ENCODE measurements at regions not wholly inside any gene's neighbourhood (a gene's known extent, or its start where the extent isn't known, plus 50 kb on each side); places are given as distances from the start of the nearest gene placed in this dataset.
A peak's percentile ranks its signal among the peaks of the same experiment; 100 is the strongest.

- TF ChIP-seq CTCF (IDR thresholded peaks at IDR 0.05; ENCODE audit: control extremely low read depth, extremely low read depth), result no peak
- ATAC-seq (ENCODE audit: insufficient read depth, low FRiP score), result peak; percentile 69
- H3K27me3 ChIP-seq (ENCODE audit: control insufficient read depth in 3 of 3, insufficient read depth in 3 of 3, low read length in 2 of 3), result no peaks in the 10 kb centered on the region
- H3K9me3 ChIP-seq (ENCODE audit: control insufficient read depth in 4 of 4, insufficient read depth in 3 of 4, low read length in 3 of 4), result no peaks in the 10 kb centered on the region
- H3K9ac ChIP-seq (ENCODE audit: insufficient read depth in 1 of 2, low read length in 2 of 2), result no peak overlapping the region
- H3K27ac ChIP-seq (ENCODE audit: low read depth in 1 of 2, low read length in 1 of 2), result no peak overlapping the region
- peak; percentile 66 to 83 (median 73) for DNase-seq
- WGBS, 2 donors, result 59 to 78% methylated on average over 16 of the region's 16 CpGs
- no peaks in the 10 kb centered on the region for H3K36me3 ChIP-seq (ENCODE audit: control insufficient read depth in 4 of 4, insufficient read depth in 4 of 4, low read length in 4 of 4)
- H3K4me1 ChIP-seq (ENCODE audit: control insufficient read depth in 5 of 5, insufficient read depth in 5 of 5, low read length in 5 of 5), result peaks cover 0 to 5% (median 0%) of the 10 kb centered on the region in 5 donors
- no peak overlapping the region for H3K4me3 ChIP-seq
Observed at GRCh38 chr6:6834356-6835222, 246.1 kb downstream of the LY86 start.

DNA sequence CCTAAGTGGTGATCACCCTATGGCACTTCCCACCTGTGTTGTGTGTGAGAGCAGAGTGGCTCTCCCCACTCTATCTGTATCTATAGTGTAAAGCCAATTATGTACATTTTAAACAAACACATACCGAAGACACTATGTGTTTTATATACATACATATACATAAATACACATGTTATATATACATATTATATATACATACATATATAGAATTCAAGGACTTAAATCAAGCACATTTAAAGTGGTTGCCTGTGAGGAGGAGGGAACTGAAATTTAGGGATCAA is 246.6 kb downstream of the LY86 start:
- H3K4me3 ChIP-seq, result no peak overlapping the region
- TF ChIP-seq CTCF (IDR thresholded peaks at IDR 0.05; ENCODE audit: control extremely low read depth, extremely low read depth), result no peak
- no peak overlapping the region for H3K27ac ChIP-seq (ENCODE audit: low read depth in 1 of 2, low read length in 1 of 2)
- no peak overlapping the region for H3K9ac ChIP-seq (ENCODE audit: insufficient read depth in 1 of 2, low read length in 2 of 2)
- H3K27me3 ChIP-seq (ENCODE audit: control insufficient read depth in 3 of 3, insufficient read depth in 3 of 3, low read length in 2 of 3), result no peaks in the 10 kb centered on the region
- 46 to 84% methylated on average over 1 of the region's 1 CpG for WGBS, 2 donors
- no peak for ATAC-seq (ENCODE audit: insufficient read depth, low FRiP score)
- H3K36me3 ChIP-seq (ENCODE audit: control insufficient read depth in 4 of 4, insufficient read depth in 4 of 4, low read length in 4 of 4), result no peaks in the 10 kb centered on the region
- no peaks in the 10 kb centered on the region for H3K9me3 ChIP-seq (ENCODE audit: control insufficient read depth in 4 of 4, insufficient read depth in 3 of 4, low read length in 3 of 4)
- DNase-seq, result no peak
- H3K4me1 ChIP-seq (ENCODE audit: control insufficient read depth in 5 of 5, insufficient read depth in 5 of 5, low read length in 5 of 5), result peaks cover 0 to 5% (median 0%) of the 10 kb centered on the region in 5 donors

GRCh38 chr6:6836609-6837406 is 248.3 kb downstream of the LY86 start:
- H3K27me3 ChIP-seq (ENCODE audit: control insufficient read depth in 3 of 3, insufficient read depth in 3 of 3, low read length in 2 of 3), result no peaks in the 10 kb centered on the region
- no peak overlapping the region for H3K4me3 ChIP-seq
- no peak for TF ChIP-seq CTCF (IDR thresholded peaks at IDR 0.05; ENCODE audit: control extremely low read depth, extremely low read depth)
- DNase-seq (no peak), ATAC-seq (ENCODE audit: insufficient read depth, low FRiP score) (no peak)
- H3K36me3 ChIP-seq (ENCODE audit: control insufficient read depth in 4 of 4, insufficient read depth in 4 of 4, low read length in 4 of 4), result no peaks in the 10 kb centered on the region
- H3K9me3 ChIP-seq (ENCODE audit: control insufficient read depth in 4 of 4, insufficient read depth in 3 of 4, low read length in 3 of 4), result no peaks in the 10 kb centered on the region
- WGBS, 2 donors, result 78 to 83% methylated on average over 3 of the region's 3 CpGs
- H3K9ac ChIP-seq (ENCODE audit: insufficient read depth in 1 of 2, low read length in 2 of 2), result no peak overlapping the region
- H3K27ac ChIP-seq (ENCODE audit: low read depth in 1 of 2, low read length in 1 of 2), result no peak overlapping the region
- peaks cover 0 to 5% (median 0%) of the 10 kb centered on the region in 5 donors for H3K4me1 ChIP-seq (ENCODE audit: control insufficient read depth in 5 of 5, insufficient read depth in 5 of 5, low read length in 5 of 5)

Measured in lung (tissue), 11 donors.